UCSD-AML1 (cell line): ENCODE measurements at regions not wholly inside any gene's neighbourhood (a gene's known extent, or its start where the extent isn't known, plus 50 kb on each side); places are given as distances from the start of the nearest gene placed in this dataset.
"Not testable (repeated sequence)": the region's sequence is repeated elsewhere in the genome, so short reads cannot be mapped to it uniquely, and the experiment has no call there.

Source experiments
- DNase-seq: peaks from one replicate; lab custom pipeline; 2025; ENCODE audit not compliant: unreplicated experiment; lab: John Stamatoyannopoulos, UW

GRCh38 chr10:131822013-131822691 is 78.7 kb upstream of the PPP2R2D start:
- DNase-seq: no peak

- DNase-seq: no peak
Observed at GRCh38 chr10:131822692-131823245, 78.0 kb upstream of the PPP2R2D start.

- DNase-seq: not testable (repeated sequence)
Observed at GRCh38 chr10:131823601-131824099, 77.2 kb upstream of the PPP2R2D start.

GRCh38 chr10:131824371-131825149 is 76.2 kb upstream of the PPP2R2D start:
- no peak for DNase-seq

GRCh38 chr10:131825150-131825848 is 75.5 kb upstream of the PPP2R2D start:
- DNase-seq: no peak

GRCh38 chr10:131825960-131826650 is 74.7 kb upstream of the PPP2R2D start:
- DNase-seq: no peak

GRCh38 chr10:131829156-131829930 is 71.5 kb upstream of the PPP2R2D start:
- DNase-seq: no peak

GRCh38 chr10:131830446-131831130 is 70.2 kb upstream of the PPP2R2D start:
- DNase-seq: no peak

GRCh38 chr10:131831561-131831960 is 69.2 kb upstream of the PPP2R2D start:
- DNase-seq: no peak

- DNase-seq: no peak
Observed at GRCh38 chr10:131832056-131832685, 68.6 kb upstream of the PPP2R2D start.

GRCh38 chr10:131833013-131833412 is 67.8 kb upstream of the PPP2R2D start:
- DNase-seq: no peak

- DNase-seq: no peak
Observed at GRCh38 chr10:131833446-131834080, 67.2 kb upstream of the PPP2R2D start.

GRCh38 chr10:131834152-131834810 is 66.5 kb upstream of the PPP2R2D start:
- no peak for DNase-seq

- no peak for DNase-seq
Observed at GRCh38 chr10:131838966-131839742, 61.7 kb upstream of the PPP2R2D start.

- DNase-seq: not testable (repeated sequence)
Observed at GRCh38 chr10:131839880-131840787, 60.7 kb upstream of the PPP2R2D start.

GRCh38 chr10:131840788-131841118 is 60.1 kb upstream of the PPP2R2D start:
- no peak for DNase-seq
